ENCODE measurements at regions not wholly inside any gene's neighbourhood (a gene's known extent, or its start where the extent isn't known, plus 50 kb on each side); places are given as distances from the start of the nearest gene placed in this dataset.

DNA sequence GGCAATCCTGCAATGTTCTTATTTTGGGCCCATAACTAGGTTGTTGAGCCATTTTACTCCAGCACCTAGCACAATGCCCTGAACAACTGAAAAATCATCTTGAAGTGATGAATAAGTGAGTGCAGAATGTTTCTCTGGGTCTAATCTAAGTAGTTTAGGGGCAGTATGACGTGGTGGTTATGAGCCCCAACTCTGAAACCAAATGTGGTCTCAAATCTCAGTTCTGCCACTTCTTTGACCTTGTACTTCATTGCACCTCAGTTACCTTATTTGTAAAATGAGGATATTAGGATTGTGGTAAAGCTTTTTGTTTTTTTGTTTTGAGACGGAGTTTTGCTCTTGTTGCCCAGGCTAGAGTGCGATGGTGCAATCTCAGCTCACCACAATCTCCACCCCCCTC, 80.9 kb upstream of the SNX2 start:
- TF ChIP-seq, protein P1, sequence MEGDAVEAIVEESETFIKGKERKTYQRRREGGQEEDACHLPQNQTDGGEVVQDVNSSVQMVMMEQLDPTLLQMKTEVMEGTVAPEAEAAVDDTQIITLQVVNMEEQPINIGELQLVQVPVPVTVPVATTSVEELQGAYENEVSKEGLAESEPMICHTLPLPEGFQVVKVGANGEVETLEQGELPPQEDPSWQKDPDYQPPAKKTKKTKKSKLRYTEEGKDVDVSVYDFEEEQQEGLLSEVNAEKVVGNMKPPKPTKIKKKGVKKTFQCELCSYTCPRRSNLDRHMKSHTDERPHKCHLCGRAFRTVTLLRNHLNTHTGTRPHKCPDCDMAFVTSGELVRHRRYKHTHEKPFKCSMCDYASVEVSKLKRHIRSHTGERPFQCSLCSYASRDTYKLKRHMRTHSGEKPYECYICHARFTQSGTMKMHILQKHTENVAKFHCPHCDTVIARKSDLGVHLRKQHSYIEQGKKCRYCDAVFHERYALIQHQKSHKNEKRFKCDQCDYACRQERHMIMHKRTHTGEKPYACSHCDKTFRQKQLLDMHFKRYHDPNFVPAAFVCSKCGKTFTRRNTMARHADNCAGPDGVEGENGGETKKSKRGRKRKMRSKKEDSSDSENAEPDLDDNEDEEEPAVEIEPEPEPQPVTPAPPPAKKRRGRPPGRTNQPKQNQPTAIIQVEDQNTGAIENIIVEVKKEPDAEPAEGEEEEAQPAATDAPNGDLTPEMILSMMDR (IDR thresholded peaks at IDR 0.05) = no peak
- no peak for TF ChIP-seq POLR2A (IDR thresholded peaks at IDR 0.05)
